GM12878 (cell line): ENCODE measurements at regions not wholly inside any gene's neighbourhood (a gene's known extent, or its start where the extent isn't known, plus 50 kb on each side); places are given as distances from the start of the nearest gene placed in this dataset.

Experiments used
- ATAC-seq: fragments of 200-7000 bp; cut with Tn5 transposase; 3 replicates; pipeline ENCODE4 v1.9.1; 2020; ENCODE audit warnings: mild to moderate bottlenecking, moderate library complexity
- BruUV-seq: library from RNA; stranded (reverse); fragments of 400-500 nt; replicated peaks from 2 replicates; lab custom pipeline; 2021; lab: Mats Ljungman, UMichigan
- CTCF ChIA-PET: fragments of 300-600 bp; sonication (Branson Sonifier 250); formaldehyde crosslinking; extraction: SDS; loops from one replicate; lab custom pipeline; 2021; ENCODE audit warnings: inconsistent platforms; lab: Yijun Ruan, JAX
- POLR2A ChIA-PET: fragments of 350-600 bp; formaldehyde crosslinking; extraction: SDS; loops from one replicate; lab custom pipeline; 2021; ENCODE audit warnings: inconsistent platforms; lab: Charles Lee
- RAD21 ChIA-PET: fragments of 300-600 bp; sonication (Branson Sonifier 250); formaldehyde crosslinking; loops from one replicate; lab custom pipeline; 2023; ENCODE audit warnings: antibody characterized with exemption; ENCODE audit not compliant: unreplicated experiment; lab: Charles Lee
- SMC1A ChIA-PET: fragments of 300-600 bp; sonication (Branson Sonifier 250); formaldehyde crosslinking; loops from one replicate; lab custom pipeline; 2023; ENCODE audit not compliant: unreplicated experiment, uncharacterized antibody; lab: Charles Lee
- DNase-seq: peaks from one replicate; pipeline ENCODE4 v3.0.0-alpha.2; 2011; ENCODE audit warnings: low read depth, low spot score
- FAIRE-seq: peaks from 3 replicates; lab custom pipeline; 2011; peaks lifted over from hg19 to GRCh38; lab: Jason Lieb, UNC
- H2AFZ ChIP-seq: 2 replicates; pipeline ENCODE4 v1.6.0; 2011; ENCODE audit warnings: low read depth, low read length, control low read depth; ENCODE audit not compliant: control insufficient read depth
- H3K27ac ChIP-seq: 2 replicates; pipeline ENCODE4 v1.5.1; 2011; ENCODE audit warnings: control low read depth; ENCODE audit not compliant: control insufficient read depth, insufficient read depth
- H3K27me3 ChIP-seq, 2 experiments: replicated peaks in 1 of 2; 2 replicates each; pipeline versions ENCODE4 v1.6.0 to v1.6.1; 2011; ENCODE audit warnings: low read length in 1 of 2; ENCODE audit not compliant: control insufficient read depth in 2 of 2, insufficient read depth in 2 of 2
- H3K36me3 ChIP-seq, 2 experiments: 2 replicates each; pipeline ENCODE4 v1.5.1; 2011; ENCODE audit warnings: low read length in 1 of 2; ENCODE audit not compliant: control insufficient read depth in 2 of 2, insufficient read depth in 2 of 2
- H3K4me1 ChIP-seq: 2 replicates; pipeline ENCODE4 v1.6.1; 2011; ENCODE audit warnings: mild to moderate bottlenecking, low read length, moderate library complexity, mixed read lengths; ENCODE audit not compliant: control insufficient read depth, insufficient read depth
- H3K4me2 ChIP-seq: 2 replicates; pipeline ENCODE4 v1.6.0; 2011; ENCODE audit warnings: control low read depth; ENCODE audit not compliant: control insufficient read depth, insufficient read depth
- H3K4me3 ChIP-seq: fragments of 200-600 bp; sonication (generic); 2 replicates; pipeline ENCODE4 v1.5.1; 2016
- H3K79me2 ChIP-seq: 2 replicates; pipeline ENCODE4 v1.6.0; 2011; ENCODE audit warnings: low read length; ENCODE audit not compliant: control insufficient read depth, insufficient read depth
- H3K9ac ChIP-seq: 2 replicates; pipeline ENCODE4 v1.8.0; 2011; ENCODE audit warnings: low read length, control low read depth, mixed read lengths; ENCODE audit not compliant: control insufficient read depth, insufficient read depth
- H3K9me3 ChIP-seq: replicated peaks from 3 replicates; pipeline ENCODE4 v1.5.1; 2011; ENCODE audit warnings: mild to moderate bottlenecking, low read length; ENCODE audit not compliant: control insufficient read depth, insufficient read depth
- H4K20me1 ChIP-seq: 2 replicates; pipeline ENCODE4 v1.6.0; 2011; ENCODE audit not compliant: control insufficient read depth, insufficient read depth
- BHLHE40 ChIP-seq, 2 experiments: fragments of 450-650 bp in 1 of 2; IDR thresholded peaks; 2 replicates each; pipeline ENCODE4 v1.6.1; 2011 to 2017; ENCODE audit warnings: low read depth in 2 of 2, borderline replicate concordance in 1 of 2, improper control_type of control experiment in 1 of 2, low read length in 1 of 2, mild to moderate bottlenecking in 1 of 2
- BRCA1 ChIP-seq: IDR thresholded peaks from 2 replicates; pipeline ENCODE4 v1.6.1; 2011; ENCODE audit warnings: low read depth, low read length, improper control_type of control experiment
- CREB1 ChIP-seq: IDR thresholded peaks from 2 replicates; pipeline ENCODE4 v1.6.1; 2012; ENCODE audit warnings: low read depth, mild to moderate bottlenecking, inconsistent platforms
- JUND ChIP-seq: IDR thresholded peaks from 2 replicates; pipeline ENCODE4 v1.6.1; 2012; ENCODE audit warnings: low read depth, mild to moderate bottlenecking, low read length, improper control_type of control experiment, moderate library complexity
- LARP7 ChIP-seq: fragments of 450-650 bp; IDR thresholded peaks from 2 replicates; pipeline ENCODE4 v1.6.1; 2017; ENCODE audit warnings: mild to moderate bottlenecking
- MTA2 ChIP-seq: fragments of 450-650 bp; IDR thresholded peaks from 2 replicates; pipeline ENCODE4 v1.6.1; 2016; ENCODE audit warnings: low read depth, mild to moderate bottlenecking, moderate library complexity
- MXI1 ChIP-seq: fragments of 150-350 bp; IDR thresholded peaks from 2 replicates; pipeline ENCODE4 v1.6.1; 2011; ENCODE audit warnings: low read depth, mild to moderate bottlenecking, inconsistent platforms, low read length, improper control_type of control experiment
- RAD51 ChIP-seq: fragments of 450-650 bp; IDR thresholded peaks from 2 replicates; pipeline ENCODE4 v1.6.1; 2016; ENCODE audit warnings: moderate library complexity, mild to moderate bottlenecking, inconsistent platforms
- RB1 ChIP-seq: fragments of 450-650 bp; formaldehyde crosslinking; IDR thresholded peaks from 2 replicates; pipeline ENCODE4 v1.6.1; 2017; ENCODE audit warnings: mild to moderate bottlenecking, borderline replicate concordance
- RELA ChIP-seq: fragments of 450-650 bp; IDR thresholded peaks from 2 replicates; pipeline ENCODE4 v1.8.0; 2014; ENCODE audit warnings: borderline replicate concordance; ENCODE audit not compliant: partially characterized antibody
- RFX5 ChIP-seq: IDR thresholded peaks from 2 replicates; pipeline ENCODE4 v1.6.1; 2011; ENCODE audit warnings: low read depth, low read length, improper control_type of control experiment
- ZNF217 ChIP-seq: fragments of 450-650 bp; IDR thresholded peaks from 2 replicates; pipeline ENCODE4 v1.6.1; 2017; ENCODE audit warnings: antibody characterized with exemption, mild to moderate bottlenecking
- WGBS: methylation state at CpG from one replicate; pipeline ENCODE4 v1.1.6; 2016; ENCODE audit warnings: low lambda C conversion rate; ENCODE audit not compliant: insufficient replicate concordance, insufficient coverage; ENCODE audit errors: missing lambda C conversion rate; 5-methylcytosine and 5-hydroxymethylcytosine counted together
- in situ Hi-C: fragments of 300-500 bp; cut with MboI; formaldehyde crosslinking; loops from 9 replicates; pipeline ENCODE4 v1.14.3; 2018; ENCODE audit warnings: mixed read lengths
- intact Hi-C: fragments of 100-400 bp; cut with micrococcal nuclease; formaldehyde crosslinking; loops from one replicate; pipeline ENCODE4 v1.14.2; 2022; ENCODE audit not compliant: unreplicated experiment
- TF ChIP-seq, protein P1 (sequence below): fragments of 450-650 bp; IDR thresholded peaks from 2 replicates; pipeline ENCODE4 v1.6.1; 2017; ENCODE audit warnings: antibody characterized with exemption, mild to moderate bottlenecking, moderate library complexity
- TF ChIP-seq, protein P2 (sequence below): fragments of 450-650 bp; formaldehyde crosslinking; IDR thresholded peaks from 2 replicates; pipeline ENCODE4 v1.4.0; 2022; ENCODE audit warnings: mild to moderate bottlenecking, moderate library complexity

DNA sequence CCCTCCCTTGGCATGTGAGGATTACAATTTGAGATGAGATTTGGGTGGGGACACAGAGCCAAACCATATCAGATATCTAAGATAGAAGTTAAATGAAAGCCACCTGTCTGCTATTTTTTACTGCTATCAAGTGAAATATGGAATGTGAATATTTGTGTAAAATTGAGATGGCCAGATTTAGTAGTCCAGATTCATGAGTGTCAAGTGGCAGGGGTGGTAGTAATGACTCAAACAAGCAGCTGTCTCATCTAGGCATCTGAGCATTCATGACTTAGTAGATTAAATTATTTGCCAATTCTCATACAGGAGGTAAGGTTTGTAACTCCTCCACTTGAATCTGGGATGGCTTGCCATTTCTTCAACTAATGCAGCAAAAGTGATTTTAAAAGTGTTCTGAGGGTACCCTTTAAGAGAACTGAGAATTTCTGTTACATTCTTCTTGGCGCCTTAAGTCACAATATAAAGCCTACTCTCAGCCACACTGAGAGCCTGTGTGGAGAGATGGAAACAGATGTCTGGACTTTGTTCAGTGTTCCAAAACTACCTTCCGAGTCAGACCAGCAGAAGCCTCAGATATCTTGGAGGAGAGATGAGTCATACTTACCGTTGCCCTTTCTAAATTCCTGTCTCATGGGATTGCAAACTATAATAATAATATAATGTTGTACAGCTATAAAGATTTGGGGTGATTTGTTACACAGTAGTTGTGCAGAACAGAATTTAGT, 1065.6 kb upstream of the TMPRSS15 start:
- intact Hi-C loops, result no loop called here
- POLR2A ChIA-PET, result no interaction called here

DNA sequence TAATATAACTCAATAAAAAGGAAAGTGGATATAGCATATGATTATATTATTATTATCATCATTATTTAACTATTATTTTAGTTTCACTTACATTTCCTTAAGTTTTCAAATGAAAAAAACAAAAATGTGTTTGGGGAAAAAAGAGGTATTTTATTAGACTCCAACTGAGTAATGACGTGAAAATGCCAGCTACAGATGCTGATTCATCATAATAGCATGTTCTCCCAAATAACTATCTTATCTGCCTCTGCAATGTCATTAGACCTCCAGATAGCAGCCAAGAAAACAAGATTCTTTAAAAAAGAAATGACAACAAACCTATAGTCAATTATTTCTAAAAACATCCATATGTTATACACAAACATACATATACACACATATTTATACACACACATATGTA, 1071.9 kb upstream of the TMPRSS15 start:
- H3K9me3 ChIP-seq, result no peaks in the 10 kb centered on the region; the same call in 2 of the 3 replicates
- RAD21 ChIA-PET, result no interaction called here
- no peaks in the 10 kb centered on the region for H3K27me3 ChIP-seq
- WGBS, result 24% methylated on average over 1 of the region's 1 CpG
- H4K20me1 ChIP-seq, result no peaks in the 10 kb centered on the region
- ATAC-seq (no peak), DNase-seq (no peak), FAIRE-seq (no peak)
- H3K9ac ChIP-seq, result no peak overlapping the region
- no peaks in the 10 kb centered on the region for H3K36me3 ChIP-seq
- no peak overlapping the region for H2AFZ ChIP-seq
- no peak overlapping the region for H3K27ac ChIP-seq
- intact Hi-C loops (no loop called here), in situ Hi-C loops (no loop called here)
- SMC1A ChIA-PET, result no interaction called here
- H3K79me2 ChIP-seq, result no peaks in the 10 kb centered on the region
- CTCF ChIA-PET, result no interaction called here
- H3K4me1 ChIP-seq, result no peaks in the 10 kb centered on the region
- no TSS peak for BruUV-seq
- no peak overlapping the region for H3K4me2 ChIP-seq
- H3K4me3 ChIP-seq, result no peak overlapping the region
- POLR2A ChIA-PET, result no interaction called here
- TF ChIP-seq RFX5 (no peak), JUND (no peak), CREB1 (no peak), BRCA1 (no peak), RAD51 (no peak), BHLHE40 (IDR thresholded peaks at IDR 0.05; ENCODE audit: borderline replicate concordance in 1 of 2, low read depth in 2 of 2, low read length in 1 of 2) (no peak), ZNF217 (no peak), MTA2 (no peak)
- TF ChIP-seq, protein P1, sequence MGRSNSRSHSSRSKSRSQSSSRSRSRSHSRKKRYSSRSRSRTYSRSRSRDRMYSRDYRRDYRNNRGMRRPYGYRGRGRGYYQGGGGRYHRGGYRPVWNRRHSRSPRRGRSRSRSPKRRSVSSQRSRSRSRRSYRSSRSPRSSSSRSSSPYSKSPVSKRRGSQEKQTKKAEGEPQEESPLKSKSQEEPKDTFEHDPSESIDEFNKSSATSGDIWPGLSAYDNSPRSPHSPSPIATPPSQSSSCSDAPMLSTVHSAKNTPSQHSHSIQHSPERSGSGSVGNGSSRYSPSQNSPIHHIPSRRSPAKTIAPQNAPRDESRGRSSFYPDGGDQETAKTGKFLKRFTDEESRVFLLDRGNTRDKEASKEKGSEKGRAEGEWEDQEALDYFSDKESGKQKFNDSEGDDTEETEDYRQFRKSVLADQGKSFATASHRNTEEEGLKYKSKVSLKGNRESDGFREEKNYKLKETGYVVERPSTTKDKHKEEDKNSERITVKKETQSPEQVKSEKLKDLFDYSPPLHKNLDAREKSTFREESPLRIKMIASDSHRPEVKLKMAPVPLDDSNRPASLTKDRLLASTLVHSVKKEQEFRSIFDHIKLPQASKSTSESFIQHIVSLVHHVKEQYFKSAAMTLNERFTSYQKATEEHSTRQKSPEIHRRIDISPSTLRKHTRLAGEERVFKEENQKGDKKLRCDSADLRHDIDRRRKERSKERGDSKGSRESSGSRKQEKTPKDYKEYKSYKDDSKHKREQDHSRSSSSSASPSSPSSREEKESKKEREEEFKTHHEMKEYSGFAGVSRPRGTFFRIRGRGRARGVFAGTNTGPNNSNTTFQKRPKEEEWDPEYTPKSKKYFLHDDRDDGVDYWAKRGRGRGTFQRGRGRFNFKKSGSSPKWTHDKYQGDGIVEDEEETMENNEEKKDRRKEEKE, result no peak
- TF ChIP-seq, protein P2, sequence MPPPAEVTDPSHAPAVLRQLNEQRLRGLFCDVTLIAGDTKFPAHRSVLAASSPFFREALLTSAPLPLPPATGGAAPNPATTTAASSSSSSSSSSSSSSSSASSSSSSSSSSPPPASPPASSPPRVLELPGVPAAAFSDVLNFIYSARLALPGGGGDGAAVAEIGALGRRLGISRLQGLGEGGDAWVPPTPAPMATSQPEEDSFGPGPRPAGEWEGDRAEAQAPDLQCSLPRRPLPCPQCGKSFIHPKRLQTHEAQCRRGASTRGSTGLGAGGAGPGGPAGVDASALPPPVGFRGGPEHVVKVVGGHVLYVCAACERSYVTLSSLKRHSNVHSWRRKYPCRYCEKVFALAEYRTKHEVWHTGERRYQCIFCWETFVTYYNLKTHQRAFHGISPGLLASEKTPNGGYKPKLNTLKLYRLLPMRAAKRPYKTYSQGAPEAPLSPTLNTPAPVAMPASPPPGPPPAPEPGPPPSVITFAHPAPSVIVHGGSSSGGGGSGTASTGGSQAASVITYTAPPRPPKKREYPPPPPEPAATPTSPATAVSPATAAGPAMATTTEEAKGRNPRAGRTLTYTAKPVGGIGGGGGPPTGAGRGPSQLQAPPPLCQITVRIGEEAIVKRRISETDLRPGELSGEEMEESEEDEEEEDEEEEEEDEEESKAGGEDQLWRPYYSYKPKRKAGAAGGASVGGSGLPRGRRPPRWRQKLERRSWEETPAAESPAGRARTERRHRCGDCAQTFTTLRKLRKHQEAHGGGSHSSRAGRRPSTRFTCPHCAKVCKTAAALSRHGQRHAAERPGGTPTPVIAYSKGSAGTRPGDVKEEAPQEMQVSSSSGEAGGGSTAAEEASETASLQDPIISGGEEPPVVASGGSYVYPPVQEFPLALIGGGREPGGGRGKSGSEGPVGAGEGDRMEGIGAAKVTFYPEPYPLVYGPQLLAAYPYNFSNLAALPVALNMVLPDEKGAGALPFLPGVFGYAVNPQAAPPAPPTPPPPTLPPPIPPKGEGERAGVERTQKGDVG (CRISPR knock-in tag), result no peak

More for the DNA sequence above, 1065.6 kb upstream of the TMPRSS15 start:
- Histone ChIP-seq H2AFZ (no peak overlapping the region), H4K20me1 (no peaks in the 10 kb centered on the region), H3K9ac (no peak overlapping the region), H3K9me3 (no peaks in the 10 kb centered on the region; the same call in 2 of the 3 replicates), H3K27ac (no peak overlapping the region), H3K4me2 (no peak overlapping the region), H3K27me3 (no peaks in the 10 kb centered on the region), H3K36me3 (no peaks in the 10 kb centered on the region), H3K79me2 (no peaks in the 10 kb centered on the region), H3K4me1 (no peaks in the 10 kb centered on the region), H3K4me3 (no peak overlapping the region)
- ChIA-PET SMC1A (no interaction called here), RAD21 (no interaction called here), CTCF (no interaction called here)
- DNase-seq (no peak), FAIRE-seq (no peak), ATAC-seq (no peak)
- 36% methylated on average over 3 of the region's 3 CpGs for WGBS
- no TSS peak for BruUV-seq
- in situ Hi-C loops, result no loop called here
- TF ChIP-seq LARP7 (no peak), RELA (no peak), MXI1 (no peak), RB1 (no peak)
